BJ (cell line): ENCODE measurements at regions not wholly inside any gene's neighbourhood (a gene's known extent, or its start where the extent isn't known, plus 50 kb on each side); places are given as distances from the start of the nearest gene placed in this dataset.

ENCODE experiments used
- CTCF ChIA-PET: fragments of 350-600 bp; formaldehyde crosslinking; extraction: SDS; loops from one replicate; lab custom pipeline; 2021; ENCODE audit warnings: antibody characterized with exemption, inconsistent platforms; lab: Yijun Ruan, JAX
- POLR2A ChIA-PET: fragments of 300-600 bp; sonication (Branson Sonifier 250); formaldehyde crosslinking; extraction: SDS; loops from one replicate; lab custom pipeline; 2021; ENCODE audit warnings: antibody characterized with exemption; lab: Charles Lee
- DNase-seq: peaks from one replicate; pipeline ENCODE4 v3.0.0-alpha.2; 2011; ENCODE audit warnings: low read depth
- H3K27me3 ChIP-seq: 2 replicates; pipeline ENCODE4 v1.6.0; 2011; ENCODE audit warnings: low read length; ENCODE audit not compliant: control insufficient read depth, insufficient read depth
- H3K36me3 ChIP-seq: 2 replicates; pipeline ENCODE4 v1.5.1; 2011; ENCODE audit warnings: low read length; ENCODE audit not compliant: control insufficient read depth, insufficient read depth
- H3K4me3 ChIP-seq: 2 replicates; pipeline ENCODE4 v1.5.1; 2011; ENCODE audit warnings: low read depth, mild to moderate bottlenecking, control low read depth, low read length
- CTCF ChIP-seq: IDR thresholded peaks from 2 replicates; pipeline ENCODE4 v1.5.1; 2011; ENCODE audit warnings: low read depth, mild to moderate bottlenecking, control low read depth, inconsistent platforms, low read length, moderate library complexity; ENCODE audit not compliant: insufficient read depth

GRCh38 chr2:179355881-179356280 is 91.2 kb upstream of the SESTD1 start:
- Histone ChIP-seq H3K4me3 (no peak overlapping the region), H3K36me3 (no peaks in the 10 kb centered on the region), H3K27me3 (no peaks in the 10 kb centered on the region)
- POLR2A ChIA-PET, result no interaction called here
- no peak for TF ChIP-seq CTCF
- no peak for DNase-seq
- CTCF ChIA-PET, result interaction anchor here (1.0 to 1.2 kb wide), 3 partner anchors 10 to 137 kb away, joined by 3 to 4 read pairs (median 3); no protein-coding TSS in a partner anchor

- no peaks in the 10 kb centered on the region for H3K27me3 ChIP-seq
- no peaks in the 10 kb centered on the region for H3K36me3 ChIP-seq
- POLR2A ChIA-PET, result no interaction called here
- no peak overlapping the region for H3K4me3 ChIP-seq
- peak; percentile 45 for TF ChIP-seq CTCF
- CTCF ChIA-PET, result interaction anchor here (1.1 to 1.2 kb wide), 2 partner anchors 9 to 16 kb away, joined by 3 to 4 read pairs; no protein-coding TSS in a partner anchor
- DNase-seq, result no peak
These were observed 90.3 kb upstream of the SESTD1 start for GRCh38 chr2:179354739-179355537.

- POLR2A ChIA-PET, result no interaction called here
- Histone ChIP-seq H3K36me3 (no peaks in the 10 kb centered on the region), H3K4me3 (no peak overlapping the region), H3K27me3 (no peaks in the 10 kb centered on the region)
- DNase-seq, result no peak
- TF ChIP-seq CTCF, result no peak
- CTCF ChIA-PET, result interaction anchor here (0.7 to 1.1 kb wide), 3 partner anchors 10 to 17 kb away, joined by 3 to 5 read pairs (median 3); no protein-coding TSS in a partner anchor
These were observed 89.7 kb upstream of the SESTD1 start for GRCh38 chr2:179354296-179354695.

- no peak for DNase-seq
- POLR2A ChIA-PET, result no interaction called here
- CTCF ChIA-PET, result no interaction called here
These were observed 87.5 kb upstream of the SESTD1 start for GRCh38 chr2:179352181-179352580.

More at GRCh38 chr2:179352181-179352580, 87.5 kb upstream of the SESTD1 start:
- no peak for TF ChIP-seq CTCF
- Histone ChIP-seq H3K4me3 (no peak overlapping the region), H3K36me3 (no peaks in the 10 kb centered on the region), H3K27me3 (no peaks in the 10 kb centered on the region)
